ENCODE measurements at regions not wholly inside any gene's neighbourhood (a gene's known extent, or its start where the extent isn't known, plus 50 kb on each side); places are given as distances from the start of the nearest gene placed in this dataset.

GRCh38 chr2:144078106-144078505 lies 441.8 kb downstream of the ZEB2 start:
- TF ChIP-seq CTCF (IDR thresholded peaks at IDR 0.05) (no peak), POLR2A (IDR thresholded peaks at IDR 0.05) (no peak)

Measured in Peyer's patch (tissue), 4 donors.